HG02943 (cell line): ENCODE measurements at regions not wholly inside any gene's neighbourhood (a gene's known extent, or its start where the extent isn't known, plus 50 kb on each side); places are given as distances from the start of the nearest gene placed in this dataset.
"Not testable (repeated sequence)": the region's sequence is repeated elsewhere in the genome, so short reads cannot be mapped to it uniquely, and the experiment has no call there.

Source experiments
- ATAC-seq: cut with Tn5 transposase; IDR thresholded peaks from one replicate; pipeline ENCODE4 v1.9.1; 2021; ENCODE audit warnings: mild to moderate bottlenecking, low read depth, moderate library complexity; ENCODE audit not compliant: unreplicated experiment

DNA sequence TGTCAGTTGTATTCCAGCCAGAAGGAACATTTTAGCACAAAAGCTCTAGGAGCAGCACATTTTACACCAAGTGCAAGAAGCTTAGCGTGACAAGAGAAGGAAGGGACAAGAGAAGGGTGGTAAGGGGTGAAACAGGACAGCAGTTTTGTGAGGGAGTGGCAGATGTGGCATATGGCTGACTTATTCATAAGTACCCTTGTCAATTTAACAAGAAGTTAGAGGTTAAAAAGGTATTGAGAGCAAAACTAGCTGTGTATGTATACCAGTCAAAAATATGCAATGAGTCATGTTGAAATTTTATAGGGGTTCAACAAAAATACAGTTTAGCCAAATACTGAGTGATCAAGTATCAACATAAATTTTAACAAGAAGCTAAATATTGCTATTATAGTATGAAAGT, 561.5 kb upstream of the POT1 start:
- ATAC-seq = no peak

DNA sequence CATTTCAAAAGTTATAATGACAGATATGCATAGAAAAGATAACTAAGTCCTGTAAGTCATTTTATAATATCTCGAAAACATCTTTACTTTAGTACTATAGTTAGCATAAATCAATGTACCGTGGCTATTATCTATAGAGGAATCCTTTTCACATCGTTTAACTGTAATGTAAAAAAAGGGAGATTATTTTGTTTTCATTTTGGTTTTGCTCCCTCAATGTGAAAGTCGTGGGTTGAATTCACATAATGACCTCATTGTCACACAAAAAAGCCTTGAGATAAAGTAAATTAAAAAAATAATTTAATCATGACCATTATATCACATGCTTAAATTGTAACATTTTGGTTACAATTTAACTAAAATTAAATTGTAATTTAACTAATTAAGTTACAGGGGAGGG, 560.5 kb upstream of the POT1 start:
- no peak for ATAC-seq

DNA sequence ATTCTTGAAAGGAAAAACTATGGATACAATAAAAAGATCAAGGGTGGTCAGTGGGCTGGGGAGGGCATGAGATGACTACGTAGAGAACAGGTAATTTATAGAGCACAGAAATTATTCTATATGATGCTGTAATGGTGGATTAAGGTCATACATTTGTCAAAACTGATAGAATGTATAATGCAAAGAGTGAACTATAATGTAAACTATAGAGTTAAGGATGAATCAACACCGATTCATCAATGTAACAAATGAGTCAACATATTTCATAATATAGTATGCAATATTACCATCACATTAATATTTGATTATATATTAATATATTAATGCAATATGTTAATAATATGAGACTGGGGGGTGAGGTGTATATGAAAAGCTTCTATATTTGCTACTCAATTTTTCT, 555.6 kb upstream of the POT1 start:
- no peak for ATAC-seq

DNA sequence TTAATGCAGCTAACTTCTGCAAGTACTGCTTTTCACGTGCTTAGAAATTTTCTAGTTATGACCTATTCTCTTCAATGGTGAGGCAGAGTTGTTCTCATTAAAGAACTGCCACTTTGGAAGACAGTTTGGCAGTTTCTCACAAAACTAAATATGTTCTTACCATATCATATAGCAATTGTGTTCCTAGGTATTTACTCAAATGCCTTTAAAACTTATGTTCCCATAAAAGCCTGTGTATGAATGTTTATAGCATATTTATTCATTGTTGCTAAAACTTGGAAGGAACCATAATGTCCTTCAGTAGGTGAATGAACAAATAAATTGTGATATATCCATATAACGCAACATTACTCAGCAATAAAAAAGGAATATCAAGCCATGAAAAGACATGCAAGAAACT, 555.1 kb upstream of the POT1 start:
- ATAC-seq = no peak

DNA sequence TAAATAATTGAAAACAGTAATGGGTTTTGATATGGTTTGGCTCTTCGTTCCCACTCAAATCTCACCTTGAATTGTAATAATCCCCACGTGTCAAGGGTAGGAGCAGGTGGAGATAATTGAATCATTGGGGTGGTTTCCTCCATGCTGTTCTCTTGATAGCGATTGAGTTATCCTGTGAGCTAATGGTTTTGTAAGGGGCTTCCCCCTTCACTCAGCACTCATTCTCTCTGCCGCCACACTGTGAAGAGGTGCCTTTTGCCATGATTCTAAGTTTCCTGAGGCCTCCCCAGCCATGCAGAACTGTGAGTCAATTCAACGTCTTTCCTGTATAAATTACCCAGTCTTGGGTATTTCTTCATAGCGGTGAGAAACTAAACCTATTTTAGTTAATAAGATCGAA, 551.7 kb upstream of the POT1 start:
- ATAC-seq = no peak

DNA sequence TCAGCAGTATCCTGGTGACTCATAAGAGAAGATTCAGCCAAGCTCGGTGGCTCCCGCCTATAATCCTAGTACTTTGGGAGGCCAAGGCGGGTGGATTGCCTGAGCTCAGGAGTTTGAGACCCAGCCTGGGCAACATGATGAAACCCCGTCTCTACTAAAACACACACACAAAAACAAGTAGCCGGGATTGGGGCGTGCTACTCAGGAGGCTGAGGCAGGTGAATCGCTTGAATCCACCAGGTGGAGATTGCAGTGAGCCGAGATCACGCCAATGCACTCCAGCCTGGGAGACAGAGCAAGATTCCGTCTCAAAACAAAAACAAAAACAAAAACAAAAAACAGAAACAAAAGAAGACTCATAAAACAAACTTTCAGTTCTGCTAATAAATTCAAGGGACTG, 551.1 kb upstream of the POT1 start:
- ATAC-seq = no peak

DNA sequence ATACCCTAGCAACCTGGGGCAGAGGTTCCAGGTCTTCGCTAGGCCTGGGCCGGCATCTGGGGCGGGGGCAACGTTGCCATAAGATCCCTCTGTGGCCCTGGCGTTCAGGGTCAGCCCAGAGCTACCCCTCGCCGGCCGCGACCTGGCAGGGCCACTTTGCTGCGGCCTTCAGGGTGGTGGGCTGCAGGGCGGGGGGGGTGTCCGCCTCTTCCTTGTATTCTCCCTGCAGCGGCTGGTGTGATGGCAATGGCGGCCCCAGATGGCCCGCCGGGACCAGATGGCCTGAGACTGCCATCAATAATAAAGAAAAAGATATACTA, 539.2 kb upstream of the POT1 start:
- ATAC-seq = no peak

DNA sequence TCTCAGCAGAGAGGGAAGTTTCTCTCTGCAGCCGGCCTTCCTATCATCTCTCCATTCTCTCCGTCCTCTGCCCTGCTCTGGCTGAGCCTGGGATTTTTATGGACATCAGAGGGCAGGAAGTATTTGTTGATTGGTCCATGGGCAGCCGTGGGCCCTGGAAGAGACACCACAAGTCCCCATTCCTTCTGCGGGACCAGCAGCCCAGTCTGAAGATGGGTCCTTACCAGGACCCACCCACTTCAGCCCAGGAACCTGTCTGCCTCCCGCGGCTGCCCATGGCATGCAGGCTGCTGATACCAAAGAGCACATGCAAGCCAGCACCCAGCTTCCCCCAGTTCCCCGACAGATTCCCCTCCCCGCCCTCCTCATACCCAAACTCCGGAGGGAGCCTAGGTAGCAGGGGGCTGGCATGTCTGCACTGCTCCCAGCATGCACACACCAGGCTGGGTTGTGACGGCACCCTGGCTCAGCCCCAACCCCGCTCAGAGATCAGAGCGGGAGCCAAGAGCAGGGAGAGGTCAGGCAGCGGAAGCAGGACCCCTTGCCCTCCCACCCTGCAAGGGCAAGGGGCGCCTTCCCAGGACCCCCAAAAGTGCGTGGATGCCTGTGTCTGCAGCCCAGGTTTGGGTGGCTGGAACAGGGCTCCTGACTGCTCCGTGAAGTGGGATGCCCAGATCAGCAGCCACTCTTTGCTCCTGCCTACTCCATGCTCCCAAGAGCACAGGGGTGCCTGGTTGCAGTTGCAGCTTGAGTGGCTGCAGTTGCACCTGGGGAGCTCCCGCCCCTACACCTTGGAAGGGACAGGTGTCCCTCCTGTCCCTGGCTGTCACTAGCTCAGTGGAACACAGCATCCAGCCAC, 538.6 kb upstream of the POT1 start:
- ATAC-seq = no peak

DNA sequence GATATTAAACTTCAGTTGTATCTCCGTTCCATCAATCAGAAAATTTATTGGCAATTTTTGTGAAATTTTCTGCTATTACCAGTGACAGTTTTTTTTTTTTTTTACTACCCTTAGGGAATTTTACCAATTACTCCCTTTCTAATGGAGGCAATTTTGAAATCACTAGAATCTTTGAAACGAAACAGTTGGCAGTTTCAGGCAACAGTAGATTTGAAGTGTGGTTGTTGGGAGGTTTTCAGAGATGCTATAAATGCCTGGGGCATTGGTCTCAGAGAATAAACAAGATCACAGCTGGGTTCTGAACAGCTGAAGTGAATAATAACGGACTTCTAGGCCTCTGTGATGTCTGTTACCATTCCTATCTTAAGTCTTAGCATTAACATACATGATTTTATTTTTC, 535.9 kb upstream of the POT1 start:
- ATAC-seq = no peak

DNA sequence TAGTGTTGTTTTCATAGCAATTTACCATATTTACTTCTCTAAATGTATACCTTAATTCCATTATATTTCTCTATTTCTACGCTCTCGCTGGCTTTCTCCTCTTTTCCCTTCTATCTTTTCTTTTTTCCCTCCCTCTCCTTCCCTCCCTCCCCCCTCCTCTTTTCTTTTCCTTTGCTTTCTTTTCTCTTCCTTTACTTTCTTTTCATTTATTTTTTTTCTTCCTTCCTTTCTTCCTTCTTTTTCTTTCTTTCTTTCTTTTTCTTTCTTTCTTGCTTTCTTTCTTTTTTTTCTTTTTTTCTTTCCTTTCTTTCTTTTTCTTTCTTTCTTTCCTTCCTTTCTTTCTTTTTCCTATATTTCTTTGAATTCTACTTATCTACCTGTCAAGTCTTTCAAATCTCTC, 533.0 kb upstream of the POT1 start:
- no peak for ATAC-seq

DNA sequence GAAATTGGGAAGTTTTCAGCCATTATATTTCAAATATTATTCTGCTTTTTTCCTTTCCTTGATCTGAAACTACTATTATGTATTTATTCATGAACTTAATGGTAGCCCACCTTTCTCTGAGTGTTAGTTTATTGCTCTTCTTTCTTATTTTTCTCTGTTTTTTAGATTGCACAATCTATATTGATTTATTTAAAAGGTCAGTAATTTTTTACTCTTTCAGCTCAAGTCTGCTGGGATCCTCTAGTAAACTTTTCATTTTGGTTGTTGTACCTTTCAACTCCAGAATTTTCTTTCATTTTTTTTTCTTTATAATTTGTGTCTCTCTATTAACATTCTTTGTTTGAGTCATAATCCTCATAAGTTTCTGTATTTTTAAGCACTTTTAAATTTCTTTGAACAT, 529.4 kb upstream of the POT1 start:
- ATAC-seq = no peak

DNA sequence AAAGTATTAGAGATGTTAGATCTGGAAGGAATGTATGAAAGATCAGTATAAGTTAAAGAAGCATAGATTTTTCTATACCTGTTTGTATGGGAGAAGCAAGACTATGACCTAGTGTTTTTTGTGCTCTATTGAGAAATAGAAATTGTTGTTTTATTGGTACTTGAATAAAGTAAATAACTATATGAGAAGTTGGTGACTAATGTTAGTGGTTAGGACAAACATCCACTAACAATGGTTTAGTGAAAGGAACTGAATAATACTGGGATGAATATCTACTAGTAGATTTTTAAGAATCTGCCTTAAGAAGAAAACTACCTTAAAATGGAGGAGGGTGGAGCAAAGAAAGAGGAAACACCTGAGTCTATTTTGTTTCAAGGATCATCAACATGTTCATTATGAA, 521.1 kb upstream of the POT1 start:
- ATAC-seq = no peak

DNA sequence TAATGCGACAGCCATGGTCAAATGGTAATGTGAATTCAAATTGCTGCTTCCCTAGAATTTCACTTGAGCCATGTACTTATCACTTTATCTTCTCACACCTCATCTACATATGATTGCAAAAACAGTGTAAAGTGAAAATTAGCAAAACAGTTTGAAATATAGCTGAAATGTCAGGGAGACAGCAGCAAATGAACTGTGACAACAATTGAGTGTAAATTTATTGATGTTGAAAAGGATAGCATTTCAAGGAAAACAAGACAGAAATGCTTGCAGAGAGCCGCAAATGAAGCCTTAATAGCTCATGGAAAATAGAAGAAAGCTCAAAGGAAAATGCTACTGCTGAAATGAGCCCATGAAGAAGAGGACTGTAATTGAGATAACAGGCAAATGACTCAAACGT, 516.2 kb upstream of the POT1 start:
- ATAC-seq = no peak

DNA sequence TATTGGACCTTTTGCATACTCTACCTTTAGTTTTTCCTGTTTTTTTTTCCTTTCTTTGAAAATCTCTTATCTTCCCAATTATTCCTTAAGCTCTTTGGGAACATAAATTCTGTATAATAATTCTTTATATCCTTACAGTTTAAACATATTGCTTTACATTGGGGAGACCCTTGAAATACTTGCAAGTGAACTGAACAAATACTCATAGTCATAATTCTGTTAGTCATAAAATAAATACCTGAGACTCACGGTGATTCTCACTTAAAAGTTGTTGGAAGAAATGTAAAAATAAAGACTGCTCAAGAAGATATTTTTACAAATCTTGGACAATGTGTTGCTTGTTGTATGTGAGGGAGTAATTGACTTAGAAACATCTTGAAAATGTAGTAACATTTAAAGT, 515.2 kb upstream of the POT1 start:
- ATAC-seq = no peak

DNA sequence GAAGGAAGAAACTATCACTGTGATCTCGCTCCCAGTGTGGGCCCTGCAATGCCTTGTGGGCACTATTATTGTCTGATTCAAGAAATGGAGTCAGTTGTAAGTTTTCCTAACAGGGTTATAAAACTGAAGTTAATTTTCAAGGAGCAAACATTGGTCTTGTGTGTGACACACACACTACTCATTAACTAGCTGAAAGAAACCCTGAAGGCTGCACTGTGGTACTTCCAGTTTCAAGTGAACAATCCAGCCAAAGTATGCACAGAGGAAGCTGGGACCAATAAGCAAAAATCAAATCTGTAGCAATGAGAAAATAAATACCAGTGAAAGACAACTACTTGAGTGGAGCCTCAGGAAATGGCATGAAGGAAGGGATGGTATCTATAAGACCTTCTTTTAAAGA, 506.6 kb upstream of the POT1 start:
- ATAC-seq = no peak

DNA sequence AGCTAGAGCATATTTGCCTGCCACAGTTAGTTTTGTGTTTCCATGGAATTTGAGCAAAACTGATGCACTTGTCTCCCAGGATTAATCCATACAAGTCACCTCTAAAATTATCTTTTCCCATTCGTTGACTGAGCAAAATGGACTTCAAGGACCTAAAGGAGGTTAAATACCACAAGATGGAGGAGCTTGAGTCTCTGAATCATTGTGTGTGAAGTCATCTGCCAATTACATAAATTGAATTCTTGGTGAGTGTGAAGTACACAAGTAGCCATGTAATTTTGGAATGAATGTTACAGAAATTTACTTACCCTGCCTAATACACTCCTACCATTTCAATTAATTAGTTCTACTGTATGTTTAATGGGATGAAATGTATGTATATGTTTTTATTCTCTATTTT, 501.7 kb upstream of the POT1 start:
- ATAC-seq = no peak

DNA sequence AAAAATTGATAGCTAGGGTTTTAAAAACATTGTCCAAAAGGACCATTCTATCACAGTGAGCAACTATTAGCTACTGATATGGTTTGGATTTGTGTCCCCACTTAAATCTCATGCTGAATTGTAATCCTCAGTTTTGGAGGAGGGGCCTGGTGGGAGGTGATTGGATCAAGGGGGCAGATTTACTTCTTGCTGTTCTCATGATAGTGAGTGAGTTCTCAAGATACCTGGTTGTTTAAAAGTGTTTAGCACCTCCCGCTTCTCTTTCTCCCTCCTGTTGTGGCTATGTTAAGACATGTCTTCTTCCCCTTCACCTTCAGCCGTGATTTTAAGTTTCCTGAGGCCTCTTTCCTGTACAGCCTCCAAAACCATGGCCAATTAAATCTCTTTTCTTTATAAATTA, 500.4 kb upstream of the POT1 start:
- ATAC-seq = no peak

DNA sequence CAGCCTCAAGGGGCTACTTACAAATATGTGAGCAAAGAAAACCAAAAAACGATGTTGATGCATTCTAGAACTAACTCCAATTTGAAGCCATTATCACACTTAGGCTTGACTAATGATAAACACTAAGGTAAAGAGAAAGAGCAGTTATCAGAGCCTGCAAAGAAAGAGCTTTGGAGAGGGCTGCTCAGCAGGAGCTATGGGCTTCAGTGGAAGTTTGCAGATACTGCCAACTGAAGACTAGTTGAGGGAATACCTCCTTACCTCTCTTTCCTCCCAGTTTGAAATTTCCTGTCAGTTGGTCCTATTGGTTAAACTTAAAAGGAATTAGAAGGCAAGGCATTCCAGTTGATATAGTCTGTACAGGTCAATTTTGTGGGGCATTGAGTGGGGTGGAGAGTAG, 498.1 kb upstream of the POT1 start:
- ATAC-seq = no peak

DNA sequence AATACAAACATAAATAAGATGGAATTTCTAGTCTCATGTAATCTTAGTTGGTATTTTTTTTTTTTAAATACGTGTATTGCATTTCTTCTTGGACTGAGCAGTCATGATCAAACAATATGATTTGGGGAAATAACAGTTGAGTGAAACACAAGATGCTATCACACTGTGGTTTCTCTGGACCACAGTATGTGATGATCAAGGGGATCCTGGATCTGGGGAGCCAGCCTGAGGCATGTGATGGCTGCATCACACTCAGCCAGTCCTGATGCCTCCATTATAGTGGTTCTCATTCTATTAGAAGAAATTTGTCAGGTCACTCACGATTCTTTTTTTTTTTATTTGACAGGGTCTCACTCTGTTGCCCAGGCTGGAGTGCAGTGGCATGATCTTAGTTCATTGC, 495.9 kb upstream of the POT1 start:
- no peak for ATAC-seq

DNA sequence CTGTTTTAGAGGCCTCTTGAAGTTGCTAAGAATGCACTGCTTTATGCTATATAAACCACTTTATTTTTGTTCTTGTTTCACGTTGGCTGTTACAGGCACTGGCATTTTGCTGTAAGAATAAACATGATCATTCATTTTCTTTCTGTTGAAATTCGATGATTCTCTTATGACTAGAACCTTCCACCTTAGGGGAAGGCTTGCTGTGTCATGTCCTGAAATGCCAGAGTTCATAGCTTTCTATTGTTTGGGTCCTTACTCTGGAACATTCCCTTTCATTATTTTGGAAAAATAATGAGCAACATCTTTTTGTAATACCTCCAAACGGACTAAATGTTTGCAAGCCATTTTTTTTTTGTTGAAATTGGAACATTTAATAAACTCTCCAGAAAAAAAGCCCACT, 495.1 kb upstream of the POT1 start:
- ATAC-seq = no peak

DNA sequence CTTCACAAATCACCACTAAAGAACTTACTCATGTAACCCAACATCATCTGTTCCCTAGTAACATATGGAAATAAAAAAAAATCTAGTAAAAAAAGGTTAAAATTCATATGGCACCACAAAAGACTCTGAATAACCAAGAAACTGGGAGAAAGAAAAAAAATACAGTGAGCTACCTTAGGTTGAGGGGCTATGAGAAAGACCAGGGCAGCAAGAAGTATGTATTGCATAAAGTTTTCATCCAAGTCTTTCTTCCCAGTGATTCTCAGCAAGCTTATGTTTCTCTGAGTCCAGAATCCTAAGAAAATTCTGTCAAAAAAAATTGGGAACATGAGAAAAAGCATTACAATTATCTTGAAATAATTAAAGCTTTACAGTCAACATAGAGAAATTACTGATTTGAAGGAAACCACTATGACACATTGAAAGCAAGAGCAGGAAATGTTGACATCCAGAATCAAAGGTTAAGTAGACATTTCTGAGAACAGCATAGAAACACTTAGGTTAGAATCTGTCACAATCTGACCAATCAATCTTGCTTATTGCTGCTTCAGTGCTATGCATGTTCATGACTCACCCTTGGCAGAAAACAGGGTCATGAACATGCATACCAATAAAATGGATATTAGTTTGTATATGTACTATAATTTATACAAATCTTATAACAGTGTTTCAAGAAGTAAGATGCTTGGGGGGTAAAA, 494.0 kb upstream of the POT1 start:
- no peak for ATAC-seq

DNA sequence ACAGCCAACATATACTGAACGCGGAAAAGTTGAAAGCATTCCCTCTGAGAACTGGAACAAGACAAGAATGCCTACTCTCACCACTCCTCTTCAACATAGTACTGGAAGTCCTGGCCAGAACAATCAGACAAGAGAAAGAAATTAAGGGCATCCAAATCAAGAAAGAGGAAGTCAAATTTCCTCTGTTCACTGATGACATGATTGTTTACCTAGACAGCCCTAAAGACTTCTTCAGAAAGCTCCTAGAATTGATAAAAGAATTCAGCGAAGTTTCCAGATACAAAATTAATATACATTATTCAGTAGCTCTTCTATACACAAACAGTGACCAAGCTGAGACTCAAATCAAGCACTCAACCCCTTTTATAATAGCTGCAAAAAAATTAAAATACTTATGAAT, 491.8 kb upstream of the POT1 start:
- ATAC-seq = not testable (repeated sequence)
